HCT116 (cell line): ENCODE measurements at regions not wholly inside any gene's neighbourhood (a gene's known extent, or its start where the extent isn't known, plus 50 kb on each side); places are given as distances from the start of the nearest gene placed in this dataset.

Experiments
- ATAC-seq: fragments of 200-7000 bp; cut with Tn5 transposase; 2 replicates; pipeline ENCODE4 v1.9.1; 2020; ENCODE audit warnings: mild to moderate bottlenecking, moderate library complexity
- BruUV-seq: library from RNA; stranded (reverse); fragments of 400-500 nt; replicated peaks from 2 replicates; lab custom pipeline; 2021; lab: Mats Ljungman, UMichigan
- CTCF ChIA-PET: fragments of 300-600 bp; sonication (Branson Sonifier 250); formaldehyde crosslinking; loops from one replicate; lab custom pipeline; 2021; ENCODE audit warnings: antibody characterized with exemption; lab: Charles Lee
- POLR2A ChIA-PET: fragments of 300-600, 350-600 bp; sonication (Branson Sonifier 250); formaldehyde crosslinking; loops from one replicate; lab custom pipeline; 2021; ENCODE audit warnings: antibody characterized with exemption; lab: Charles Lee
- RAD21 ChIA-PET, 2 experiments: fragments of 300-600 bp; sonication (Branson Sonifier 250); formaldehyde crosslinking; loops; one replicate each; lab custom pipeline; 2023; ENCODE audit warnings: low total read pairs in 2 of 2; ENCODE audit not compliant: uncharacterized antibody in 2 of 2, unreplicated experiment in 2 of 2, low non-redundant PET in 1 of 2; lab: Charles Lee
- DNase-seq: peaks from one replicate; pipeline ENCODE4 v3.0.0-alpha.2; 2010; ENCODE audit warnings: low read depth, low spot score
- H2AFZ ChIP-seq: fragments of 200-600 bp; shearing (Covaris generic), sonication (generic); 2 replicates; pipeline ENCODE4 v1.6.1; 2017; ENCODE audit warnings: low read depth, mixed run types, mixed read lengths, antibody characterized with exemption, low read length; ENCODE audit not compliant: poor library complexity, severe bottlenecking
- H3K27ac ChIP-seq: 2 replicates; pipeline ENCODE4 v1.5.1; 2012; ENCODE audit warnings: low read depth, low read length
- H3K27me3 ChIP-seq: fragments of 200-600 bp; sonication (generic); 2 replicates; pipeline ENCODE4 v1.6.1; 2016; ENCODE audit warnings: mixed run types, low read length, mixed read lengths; ENCODE audit not compliant: insufficient read depth
- H3K36me3 ChIP-seq, 2 experiments: fragments of 200-500 bp in 1 of 2; fragments of 200-600 bp in 1 of 2; sonication (Bioruptor generic) in 1 of 2; sonication (generic) in 1 of 2; 2 replicates each; pipeline versions ENCODE4 v1.5.1 to v1.6.1; 2014 to 2016; ENCODE audit warnings: low read length in 2 of 2, inconsistent platforms in 1 of 2, mixed read lengths in 1 of 2, mixed run types in 1 of 2; ENCODE audit not compliant: insufficient read depth in 2 of 2, control insufficient read depth in 1 of 2
- H3K4me1 ChIP-seq, 2 experiments: fragments of 200-600 bp in 1 of 2; sonication (generic) in 1 of 2; 2 replicates each; pipeline versions ENCODE4 v1.5.1 to v1.6.1; 2012 to 2017; ENCODE audit warnings: low read length in 2 of 2, inconsistent platforms in 1 of 2, mild to moderate bottlenecking in 1 of 2, mixed read lengths in 1 of 2, mixed run types in 1 of 2, moderate library complexity in 1 of 2; ENCODE audit not compliant: insufficient read depth in 2 of 2, control insufficient read depth in 1 of 2
- H3K4me2 ChIP-seq: fragments of 200-600 bp; sonication (generic); 2 replicates; pipeline ENCODE4 v1.6.1; 2017; ENCODE audit warnings: mixed run types, low read length, mixed read lengths
- H3K4me3 ChIP-seq, 2 experiments: fragments of 200-600 bp in 1 of 2; sonication (generic) in 1 of 2; replicated peaks in 1 of 2; 2 replicates each; pipeline ENCODE4 v1.5.1; 2011 to 2016; ENCODE audit warnings: low read length in 2 of 2, control low read depth in 1 of 2, low read depth in 1 of 2, mild to moderate bottlenecking in 1 of 2, mixed read lengths in 1 of 2, mixed run types in 1 of 2
- H3K79me2 ChIP-seq: fragments of 200-600 bp; sonication (generic); 2 replicates; pipeline ENCODE4 v1.6.1; 2017; ENCODE audit warnings: mild to moderate bottlenecking, mixed run types, low read length, moderate library complexity, mixed read lengths; ENCODE audit not compliant: insufficient read depth
- H3K9ac ChIP-seq: fragments of 200-600 bp; sonication (generic); 2 replicates; pipeline ENCODE4 v1.6.1; 2016; ENCODE audit warnings: low read length, mixed read lengths
- H3K9me2 ChIP-seq: fragments of 200-600 bp; sonication (generic), shearing (Covaris generic); 2 replicates; pipeline ENCODE4 v1.6.1; 2017; ENCODE audit warnings: mixed run types, mild to moderate bottlenecking, moderate library complexity; ENCODE audit not compliant: insufficient read depth
- H3K9me3 ChIP-seq, 2 experiments: fragments of 200-500 bp in 1 of 2; fragments of 200-600 bp in 1 of 2; sonication (Bioruptor generic) in 1 of 2; sonication (generic) in 1 of 2; 2 replicates each; pipeline ENCODE4 v1.6.1; 2014 to 2017; ENCODE audit warnings: low read length in 2 of 2, mixed read lengths in 2 of 2, inconsistent platforms in 1 of 2, low read depth in 1 of 2, mild to moderate bottlenecking in 1 of 2, mixed run types in 1 of 2, moderate library complexity in 1 of 2; ENCODE audit not compliant: control insufficient read depth in 1 of 2, insufficient read depth in 1 of 2
- H4K20me1 ChIP-seq: fragments of 200-600 bp; sonication (generic), shearing (Covaris generic); 2 replicates; pipeline ENCODE4 v1.6.1; 2017; ENCODE audit warnings: mixed run types, mild to moderate bottlenecking, moderate library complexity; ENCODE audit not compliant: insufficient read depth
- CEBPB ChIP-seq: IDR thresholded peaks from 2 replicates; pipeline ENCODE4 v1.6.1; 2012; ENCODE audit warnings: low read depth
- FOSL1 ChIP-seq: IDR thresholded peaks from 2 replicates; pipeline ENCODE4 v1.6.1; 2012; ENCODE audit warnings: low read depth
- RAD21 ChIP-seq: IDR thresholded peaks from 2 replicates; pipeline ENCODE4 v1.6.1; 2012; ENCODE audit warnings: low read depth, mild to moderate bottlenecking
- SRF ChIP-seq: IDR thresholded peaks from 2 replicates; pipeline ENCODE4 v1.6.1; 2012; ENCODE audit warnings: low read depth
- TCF7L2 ChIP-seq: IDR thresholded peaks from 2 replicates; pipeline ENCODE4 v1.7.0; 2011; ENCODE audit warnings: borderline replicate concordance, inconsistent platforms; ENCODE audit not compliant: insufficient read depth, insufficient read length; ENCODE audit errors: extremely low read depth
- intact Hi-C: fragments of 100-400 bp; cut with micrococcal nuclease; formaldehyde crosslinking; loops from 2 replicates; pipeline ENCODE4 v1.10.0; 2022
- TF ChIP-seq, protein P1 (sequence below), 3 experiments: fragments of 200-600 bp in 1 of 3; sonication (generic) in 1 of 3; IDR thresholded peaks in 2 of 3; conservative IDR thresholded peaks in 1 of 3; 2 replicates each; pipeline ENCODE4 v1.5.1; 2012 to 2017; ENCODE audit warnings: low read depth in 2 of 3, low read length in 2 of 3, antibody characterized with exemption in 1 of 3, borderline replicate concordance in 1 of 3, control low read depth in 1 of 3, mild to moderate bottlenecking in 1 of 3, mixed read lengths in 1 of 3, mixed run types in 1 of 3, moderate library complexity in 1 of 3; ENCODE audit not compliant: insufficient read depth in 1 of 3

DNA sequence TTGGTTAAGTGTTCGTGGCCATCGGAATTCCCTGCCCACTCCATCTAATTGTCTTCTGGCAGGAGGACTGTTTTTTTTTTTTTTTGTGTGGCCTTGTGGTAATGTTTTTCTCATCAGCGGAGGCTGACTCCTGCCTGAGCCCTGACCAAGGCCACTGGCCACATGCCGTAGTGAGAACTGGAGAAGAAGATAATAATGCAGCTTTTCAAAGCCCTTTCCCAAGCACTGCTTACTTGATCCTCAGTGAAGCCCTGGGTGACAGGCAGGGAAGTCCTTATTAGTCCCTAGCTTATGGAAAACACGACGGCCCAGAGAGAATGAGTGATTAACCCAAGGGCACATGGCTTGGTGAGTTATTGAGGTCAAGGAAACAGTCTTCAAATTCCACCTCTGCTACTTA is 71.2 kb downstream of the ADM start (continued):
- TF ChIP-seq, protein P1, sequence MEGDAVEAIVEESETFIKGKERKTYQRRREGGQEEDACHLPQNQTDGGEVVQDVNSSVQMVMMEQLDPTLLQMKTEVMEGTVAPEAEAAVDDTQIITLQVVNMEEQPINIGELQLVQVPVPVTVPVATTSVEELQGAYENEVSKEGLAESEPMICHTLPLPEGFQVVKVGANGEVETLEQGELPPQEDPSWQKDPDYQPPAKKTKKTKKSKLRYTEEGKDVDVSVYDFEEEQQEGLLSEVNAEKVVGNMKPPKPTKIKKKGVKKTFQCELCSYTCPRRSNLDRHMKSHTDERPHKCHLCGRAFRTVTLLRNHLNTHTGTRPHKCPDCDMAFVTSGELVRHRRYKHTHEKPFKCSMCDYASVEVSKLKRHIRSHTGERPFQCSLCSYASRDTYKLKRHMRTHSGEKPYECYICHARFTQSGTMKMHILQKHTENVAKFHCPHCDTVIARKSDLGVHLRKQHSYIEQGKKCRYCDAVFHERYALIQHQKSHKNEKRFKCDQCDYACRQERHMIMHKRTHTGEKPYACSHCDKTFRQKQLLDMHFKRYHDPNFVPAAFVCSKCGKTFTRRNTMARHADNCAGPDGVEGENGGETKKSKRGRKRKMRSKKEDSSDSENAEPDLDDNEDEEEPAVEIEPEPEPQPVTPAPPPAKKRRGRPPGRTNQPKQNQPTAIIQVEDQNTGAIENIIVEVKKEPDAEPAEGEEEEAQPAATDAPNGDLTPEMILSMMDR (IDR thresholded peaks at IDR 0.05 in 2 of 3, conservative IDR thresholded peaks at IDR 0.05 in 1 of 3; ENCODE audit: borderline replicate concordance in 1 of 3, insufficient read depth in 1 of 3, low read depth in 2 of 3, low read length in 2 of 3): no peak
- TF ChIP-seq CEBPB: no peak
- TF ChIP-seq RAD21: no peak

DNA sequence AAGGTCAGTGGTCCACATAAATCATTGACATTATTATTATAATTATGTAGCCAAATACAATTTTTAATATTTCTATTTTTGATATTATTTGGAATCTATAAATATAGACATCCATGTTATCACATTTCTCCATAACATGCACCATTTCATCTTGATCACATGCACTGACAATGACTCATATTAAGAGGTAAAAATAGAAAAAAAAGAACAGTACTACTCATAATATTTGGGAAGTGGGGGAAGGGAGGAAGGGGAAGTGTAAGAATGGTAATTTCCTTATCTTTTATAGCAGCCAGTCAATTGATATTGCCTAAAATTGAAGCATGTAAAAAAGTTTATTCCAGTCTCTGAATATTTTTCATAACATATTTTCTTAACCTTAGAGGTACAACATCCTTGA is 72.3 kb downstream of the ADM start:
- intact Hi-C loops: no loop called here
- Histone ChIP-seq H3K9ac (no peak overlapping the region), H3K9me3 (no peaks in the 10 kb centered on the region), H4K20me1 (no peaks in the 10 kb centered on the region), H3K36me3 (no peaks in the 10 kb centered on the region), H3K4me1 (peaks cover 3 to 13% of the 10 kb centered on the region in 2 experiments; a peak in 3 of 4 replicates), H2AFZ (no peak overlapping the region), H3K9me2 (no peaks in the 10 kb centered on the region), H3K27ac (no peak overlapping the region), H3K4me3 (no peak overlapping the region), H3K4me2 (no peak overlapping the region), H3K27me3 (no peaks in the 10 kb centered on the region), H3K79me2 (no peaks in the 10 kb centered on the region)
- DNase-seq (no peak), ATAC-seq (no peak)
- ChIA-PET POLR2A (no interaction called here), CTCF (interaction anchor here (3.2 kb wide), 1 partner anchor 11 kb away, joined by 16 read pairs; no protein-coding TSS in a partner anchor), RAD21 (no interaction called here)
- BruUV-seq: no TSS peak
- peak; percentile 8; the same call in 1 of the 2 replicates for TF ChIP-seq FOSL1
- no peak for TF ChIP-seq TCF7L2
- TF ChIP-seq SRF: no peak
